ENCODE measurements at regions not wholly inside any gene's neighbourhood (a gene's known extent, or its start where the extent isn't known, plus 50 kb on each side); places are given as distances from the start of the nearest gene placed in this dataset.

GRCh38 chr5:97412959-97413358 is 229.9 kb upstream of the RIOK2 start:
- TF ChIP-seq CTCF (IDR thresholded peaks at IDR 0.05) (no peak), POLR2A (IDR thresholded peaks at IDR 0.05) (no peak)
